GM23338 (cell line): ENCODE measurements at regions not wholly inside any gene's neighbourhood (a gene's known extent, or its start where the extent isn't known, plus 50 kb on each side); places are given as distances from the start of the nearest gene placed in this dataset.

Experiments
- ATAC-seq: fragments of 200-7000 bp; cut with Tn5 transposase; 3 replicates; pipeline ENCODE4 v1.9.1; 2020
- DNase-seq: peaks from one replicate; pipeline ENCODE4 v3.0.0-alpha.2; 2015; ENCODE audit warnings: low spot score
- H2AFZ ChIP-seq: fragments of 200-600 bp; sonication (generic); 2 replicates; pipeline ENCODE4 v1.8.0; 2016; ENCODE audit warnings: antibody characterized with exemption, mild to moderate bottlenecking, moderate library complexity
- H3F3A ChIP-seq: fragments of 200-600 bp; sonication (generic); replicated peaks from 2 replicates; pipeline ENCODE4 v1.8.0; 2017; ENCODE audit warnings: antibody characterized with exemption, mixed run types, low read depth
- H3K27ac ChIP-seq: fragments of 200-600 bp; sonication (generic); 2 replicates; pipeline ENCODE4 v1.6.1; 2016; ENCODE audit warnings: low read depth
- H3K27me3 ChIP-seq: fragments of 200-600 bp; sonication (generic); 2 replicates; pipeline ENCODE4 v1.8.0; 2016; ENCODE audit warnings: mild to moderate bottlenecking, mixed run types, moderate library complexity; ENCODE audit not compliant: insufficient read depth
- H3K36me3 ChIP-seq: fragments of 200-600 bp; sonication (generic); 2 replicates; pipeline ENCODE4 v1.8.0; 2016; ENCODE audit warnings: mild to moderate bottlenecking; ENCODE audit not compliant: insufficient read depth
- H3K4me1 ChIP-seq: fragments of 200-600 bp; sonication (generic); 2 replicates; pipeline ENCODE4 v1.8.0; 2016; ENCODE audit warnings: mild to moderate bottlenecking, moderate library complexity; ENCODE audit not compliant: insufficient read depth
- H3K4me2 ChIP-seq: fragments of 200-600 bp; sonication (generic); 2 replicates; pipeline ENCODE4 v1.7.1; 2017; ENCODE audit warnings: mixed run types
- H3K4me3 ChIP-seq: fragments of 200-600 bp; sonication (generic); 2 replicates; pipeline ENCODE4 v1.6.1; 2016; ENCODE audit warnings: mixed run types
- H3K79me2 ChIP-seq: fragments of 200-600 bp; sonication (generic); replicated peaks from 2 replicates; pipeline ENCODE4 v1.8.0; 2017; ENCODE audit warnings: mild to moderate bottlenecking; ENCODE audit not compliant: insufficient read depth
- H3K9me2 ChIP-seq: fragments of 200-600 bp; sonication (generic); 2 replicates; pipeline ENCODE4 v1.8.0; 2017; ENCODE audit not compliant: insufficient read depth
- H4K20me1 ChIP-seq: fragments of 200-600 bp; sonication (generic); replicated peaks from 2 replicates; pipeline ENCODE4 v1.8.0; 2017; ENCODE audit warnings: mild to moderate bottlenecking; ENCODE audit not compliant: insufficient read depth
- H3K27ac Mint-ChIP-seq: 2 replicates; pipeline ENCODE4 v1.8.0; 2020; ENCODE audit warnings: inconsistent platforms, mild to moderate bottlenecking, moderate library complexity, mixed read lengths
- H3K27me3 Mint-ChIP-seq: 3 replicates; pipeline ENCODE4 v1.8.0; 2022; ENCODE audit warnings: low read depth, mild to moderate bottlenecking, moderate library complexity, mixed read lengths, inconsistent platforms; ENCODE audit not compliant: insufficient read depth, poor library complexity
- H3K36me3 Mint-ChIP-seq: 3 replicates; pipeline ENCODE4 v1.8.0; 2021; ENCODE audit warnings: low read depth, mild to moderate bottlenecking, inconsistent platforms, moderate library complexity, mixed read lengths
- H3K4me1 Mint-ChIP-seq: 3 replicates; pipeline ENCODE4 v1.8.0; 2020; ENCODE audit warnings: mild to moderate bottlenecking, inconsistent platforms, mixed read lengths
- H3K4me3 Mint-ChIP-seq: 3 replicates; pipeline ENCODE4 v1.8.0; 2021; ENCODE audit warnings: moderate library complexity, mild to moderate bottlenecking, inconsistent platforms, mixed read lengths
- H3K9me3 Mint-ChIP-seq: 3 replicates; pipeline ENCODE4 v1.8.0; 2020; ENCODE audit warnings: moderate library complexity, mild to moderate bottlenecking, inconsistent platforms, mixed read lengths
- CREB1 ChIP-seq: fragments of 250-450 bp; sonication (Bioruptor Pico); IDR thresholded peaks from 2 replicates; pipeline ENCODE4 v1.5.0; 2020; ENCODE audit warnings: low read depth, mild to moderate bottlenecking, moderate library complexity
- NANOG ChIP-seq: IDR thresholded peaks from 2 replicates; pipeline ENCODE4 v1.6.1; 2016; ENCODE audit warnings: antibody characterized with exemption, borderline replicate concordance
- POLR2AphosphoS5 ChIP-seq: IDR thresholded peaks from 2 replicates; pipeline ENCODE4 v1.6.1; 2016; ENCODE audit warnings: antibody characterized with exemption, low read depth
- STAT1 ChIP-seq: IDR thresholded peaks from one replicate; pipeline ENCODE4 v1.6.1; 2016; ENCODE audit warnings: antibody characterized with exemption; ENCODE audit not compliant: unreplicated experiment
- ZNF114 ChIP-seq: fragments of 250-450 bp; sonication (Bioruptor Pico); IDR thresholded peaks from 2 replicates; pipeline ENCODE4 v1.5.0; 2020; ENCODE audit warnings: mild to moderate bottlenecking, moderate library complexity
- TF ChIP-seq, protein P1 (sequence below): IDR thresholded peaks from one replicate; pipeline ENCODE4 v1.6.1; 2018; ENCODE audit warnings: antibody characterized with exemption; ENCODE audit not compliant: unreplicated experiment
- TF ChIP-seq, protein P2 (sequence below): IDR thresholded peaks from 2 replicates; pipeline ENCODE4 v1.6.1; 2016; ENCODE audit warnings: antibody characterized with exemption
- TF ChIP-seq, protein P3 (sequence below): fragments of 250-450 bp; sonication (Bioruptor Pico); IDR thresholded peaks from 2 replicates; pipeline ENCODE4 v1.5.0; 2020; ENCODE audit warnings: mild to moderate bottlenecking, moderate library complexity

DNA sequence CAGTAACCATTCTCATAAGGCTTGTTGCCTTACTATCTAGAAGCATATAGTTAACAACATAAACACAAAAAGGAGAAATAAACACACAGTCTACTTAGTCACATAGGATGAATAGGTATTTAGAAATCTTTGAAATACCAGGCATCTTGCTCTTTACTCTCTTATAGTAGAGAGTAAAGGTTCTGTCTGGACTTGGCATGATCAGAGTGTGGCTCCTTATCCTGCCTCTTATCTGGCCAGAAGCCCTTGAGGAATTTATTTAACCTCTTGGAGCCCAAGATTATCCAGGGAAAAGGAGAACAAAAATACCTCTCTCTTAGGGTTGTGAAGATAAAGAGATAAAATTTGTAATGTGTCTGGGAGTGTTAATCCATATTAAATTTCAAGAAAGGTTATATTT is 100.2 kb upstream of the MBNL2 start:
- Mint-ChIP-seq H3K9me3 (0 out of 3 replicates have a peak, but pooled peaks cover 3% of the 10 kb centered on the region), H3K4me3 (no peak overlapping the region), H3K27me3 (peaks cover 2% of the 10 kb centered on the region), H3K4me1 (peaks cover 26% of the 10 kb centered on the region), H3K27ac (no peak overlapping the region), H3K36me3 (no peaks in the 10 kb centered on the region)
- Histone ChIP-seq H3K79me2 (no peaks in the 10 kb centered on the region), H3K27me3 (no peaks in the 10 kb centered on the region), H4K20me1 (no peaks in the 10 kb centered on the region), H3K4me3 (no peak overlapping the region), H3F3A (no peaks in the 10 kb centered on the region), H2AFZ (no peak overlapping the region), H3K4me2 (no peak overlapping the region), H3K9me2 (peaks cover 13% of the 10 kb centered on the region), H3K4me1 (peaks cover 11% of the 10 kb centered on the region), H3K27ac (no peak overlapping the region), H3K36me3 (no peaks in the 10 kb centered on the region)
- ATAC-seq (no peak), DNase-seq (no peak)
- TF ChIP-seq POLR2AphosphoS5: no peak
- TF ChIP-seq, protein P1, sequence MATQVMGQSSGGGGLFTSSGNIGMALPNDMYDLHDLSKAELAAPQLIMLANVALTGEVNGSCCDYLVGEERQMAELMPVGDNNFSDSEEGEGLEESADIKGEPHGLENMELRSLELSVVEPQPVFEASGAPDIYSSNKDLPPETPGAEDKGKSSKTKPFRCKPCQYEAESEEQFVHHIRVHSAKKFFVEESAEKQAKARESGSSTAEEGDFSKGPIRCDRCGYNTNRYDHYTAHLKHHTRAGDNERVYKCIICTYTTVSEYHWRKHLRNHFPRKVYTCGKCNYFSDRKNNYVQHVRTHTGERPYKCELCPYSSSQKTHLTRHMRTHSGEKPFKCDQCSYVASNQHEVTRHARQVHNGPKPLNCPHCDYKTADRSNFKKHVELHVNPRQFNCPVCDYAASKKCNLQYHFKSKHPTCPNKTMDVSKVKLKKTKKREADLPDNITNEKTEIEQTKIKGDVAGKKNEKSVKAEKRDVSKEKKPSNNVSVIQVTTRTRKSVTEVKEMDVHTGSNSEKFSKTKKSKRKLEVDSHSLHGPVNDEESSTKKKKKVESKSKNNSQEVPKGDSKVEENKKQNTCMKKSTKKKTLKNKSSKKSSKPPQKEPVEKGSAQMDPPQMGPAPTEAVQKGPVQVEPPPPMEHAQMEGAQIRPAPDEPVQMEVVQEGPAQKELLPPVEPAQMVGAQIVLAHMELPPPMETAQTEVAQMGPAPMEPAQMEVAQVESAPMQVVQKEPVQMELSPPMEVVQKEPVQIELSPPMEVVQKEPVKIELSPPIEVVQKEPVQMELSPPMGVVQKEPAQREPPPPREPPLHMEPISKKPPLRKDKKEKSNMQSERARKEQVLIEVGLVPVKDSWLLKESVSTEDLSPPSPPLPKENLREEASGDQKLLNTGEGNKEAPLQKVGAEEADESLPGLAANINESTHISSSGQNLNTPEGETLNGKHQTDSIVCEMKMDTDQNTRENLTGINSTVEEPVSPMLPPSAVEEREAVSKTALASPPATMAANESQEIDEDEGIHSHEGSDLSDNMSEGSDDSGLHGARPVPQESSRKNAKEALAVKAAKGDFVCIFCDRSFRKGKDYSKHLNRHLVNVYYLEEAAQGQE: no peak
- TF ChIP-seq ZNF114 (CRISPR knock-in tag): no peak
- TF ChIP-seq, protein P2, sequence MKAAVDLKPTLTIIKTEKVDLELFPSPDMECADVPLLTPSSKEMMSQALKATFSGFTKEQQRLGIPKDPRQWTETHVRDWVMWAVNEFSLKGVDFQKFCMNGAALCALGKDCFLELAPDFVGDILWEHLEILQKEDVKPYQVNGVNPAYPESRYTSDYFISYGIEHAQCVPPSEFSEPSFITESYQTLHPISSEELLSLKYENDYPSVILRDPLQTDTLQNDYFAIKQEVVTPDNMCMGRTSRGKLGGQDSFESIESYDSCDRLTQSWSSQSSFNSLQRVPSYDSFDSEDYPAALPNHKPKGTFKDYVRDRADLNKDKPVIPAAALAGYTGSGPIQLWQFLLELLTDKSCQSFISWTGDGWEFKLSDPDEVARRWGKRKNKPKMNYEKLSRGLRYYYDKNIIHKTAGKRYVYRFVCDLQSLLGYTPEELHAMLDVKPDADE: no peak
- no peak for TF ChIP-seq STAT1
- TF ChIP-seq NANOG: no peak
- no peak for TF ChIP-seq CREB1 (CRISPR knock-in tag)

DNA sequence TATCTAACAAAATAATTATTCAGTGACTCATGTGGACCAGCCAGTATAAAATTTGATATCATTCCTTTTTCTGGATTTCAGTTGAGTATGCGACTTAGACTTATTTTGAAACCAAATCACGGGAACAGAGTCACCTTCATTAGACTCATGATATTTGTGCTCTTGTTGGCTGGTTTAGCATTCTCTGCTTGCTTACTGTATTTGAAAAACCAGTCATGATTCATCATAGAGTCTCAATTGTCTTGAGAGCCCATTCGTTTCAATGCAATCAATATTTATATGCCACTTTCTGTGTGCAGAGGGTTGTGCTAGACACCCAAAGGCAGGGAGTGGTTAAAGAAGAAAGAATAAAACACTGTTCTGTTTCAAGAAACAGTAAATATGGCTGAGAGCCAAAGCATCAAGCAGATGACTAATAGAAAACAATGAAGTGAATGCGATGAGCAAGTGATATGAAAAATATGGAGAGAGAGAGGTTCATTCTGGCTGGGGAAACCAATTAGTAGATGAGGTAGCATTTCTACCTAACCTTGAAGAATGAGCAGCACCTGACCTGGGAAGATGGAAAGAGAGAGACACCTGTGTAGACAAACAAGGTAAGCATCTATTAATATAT is 99.6 kb upstream of the MBNL2 start:
- Mint-ChIP-seq H3K36me3 (no peaks in the 10 kb centered on the region), H3K27ac (no peak overlapping the region), H3K4me1 (peaks cover 27% of the 10 kb centered on the region), H3K27me3 (peaks cover 2% of the 10 kb centered on the region), H3K9me3 (0 out of 3 replicates have a peak, but pooled peaks cover 3% of the 10 kb centered on the region), H3K4me3 (no peak overlapping the region)
- Histone ChIP-seq H3K27ac (no peak overlapping the region), H3K4me2 (no peak overlapping the region), H3K36me3 (no peaks in the 10 kb centered on the region), H3K4me1 (peaks cover 16% of the 10 kb centered on the region), H4K20me1 (no peaks in the 10 kb centered on the region), H3K9me2 (peaks cover 17% of the 10 kb centered on the region), H2AFZ (no peak overlapping the region), H3K4me3 (no peak overlapping the region), H3K79me2 (no peaks in the 10 kb centered on the region), H3K27me3 (no peaks in the 10 kb centered on the region), H3F3A (no peaks in the 10 kb centered on the region)
- TF ChIP-seq, protein P3, sequence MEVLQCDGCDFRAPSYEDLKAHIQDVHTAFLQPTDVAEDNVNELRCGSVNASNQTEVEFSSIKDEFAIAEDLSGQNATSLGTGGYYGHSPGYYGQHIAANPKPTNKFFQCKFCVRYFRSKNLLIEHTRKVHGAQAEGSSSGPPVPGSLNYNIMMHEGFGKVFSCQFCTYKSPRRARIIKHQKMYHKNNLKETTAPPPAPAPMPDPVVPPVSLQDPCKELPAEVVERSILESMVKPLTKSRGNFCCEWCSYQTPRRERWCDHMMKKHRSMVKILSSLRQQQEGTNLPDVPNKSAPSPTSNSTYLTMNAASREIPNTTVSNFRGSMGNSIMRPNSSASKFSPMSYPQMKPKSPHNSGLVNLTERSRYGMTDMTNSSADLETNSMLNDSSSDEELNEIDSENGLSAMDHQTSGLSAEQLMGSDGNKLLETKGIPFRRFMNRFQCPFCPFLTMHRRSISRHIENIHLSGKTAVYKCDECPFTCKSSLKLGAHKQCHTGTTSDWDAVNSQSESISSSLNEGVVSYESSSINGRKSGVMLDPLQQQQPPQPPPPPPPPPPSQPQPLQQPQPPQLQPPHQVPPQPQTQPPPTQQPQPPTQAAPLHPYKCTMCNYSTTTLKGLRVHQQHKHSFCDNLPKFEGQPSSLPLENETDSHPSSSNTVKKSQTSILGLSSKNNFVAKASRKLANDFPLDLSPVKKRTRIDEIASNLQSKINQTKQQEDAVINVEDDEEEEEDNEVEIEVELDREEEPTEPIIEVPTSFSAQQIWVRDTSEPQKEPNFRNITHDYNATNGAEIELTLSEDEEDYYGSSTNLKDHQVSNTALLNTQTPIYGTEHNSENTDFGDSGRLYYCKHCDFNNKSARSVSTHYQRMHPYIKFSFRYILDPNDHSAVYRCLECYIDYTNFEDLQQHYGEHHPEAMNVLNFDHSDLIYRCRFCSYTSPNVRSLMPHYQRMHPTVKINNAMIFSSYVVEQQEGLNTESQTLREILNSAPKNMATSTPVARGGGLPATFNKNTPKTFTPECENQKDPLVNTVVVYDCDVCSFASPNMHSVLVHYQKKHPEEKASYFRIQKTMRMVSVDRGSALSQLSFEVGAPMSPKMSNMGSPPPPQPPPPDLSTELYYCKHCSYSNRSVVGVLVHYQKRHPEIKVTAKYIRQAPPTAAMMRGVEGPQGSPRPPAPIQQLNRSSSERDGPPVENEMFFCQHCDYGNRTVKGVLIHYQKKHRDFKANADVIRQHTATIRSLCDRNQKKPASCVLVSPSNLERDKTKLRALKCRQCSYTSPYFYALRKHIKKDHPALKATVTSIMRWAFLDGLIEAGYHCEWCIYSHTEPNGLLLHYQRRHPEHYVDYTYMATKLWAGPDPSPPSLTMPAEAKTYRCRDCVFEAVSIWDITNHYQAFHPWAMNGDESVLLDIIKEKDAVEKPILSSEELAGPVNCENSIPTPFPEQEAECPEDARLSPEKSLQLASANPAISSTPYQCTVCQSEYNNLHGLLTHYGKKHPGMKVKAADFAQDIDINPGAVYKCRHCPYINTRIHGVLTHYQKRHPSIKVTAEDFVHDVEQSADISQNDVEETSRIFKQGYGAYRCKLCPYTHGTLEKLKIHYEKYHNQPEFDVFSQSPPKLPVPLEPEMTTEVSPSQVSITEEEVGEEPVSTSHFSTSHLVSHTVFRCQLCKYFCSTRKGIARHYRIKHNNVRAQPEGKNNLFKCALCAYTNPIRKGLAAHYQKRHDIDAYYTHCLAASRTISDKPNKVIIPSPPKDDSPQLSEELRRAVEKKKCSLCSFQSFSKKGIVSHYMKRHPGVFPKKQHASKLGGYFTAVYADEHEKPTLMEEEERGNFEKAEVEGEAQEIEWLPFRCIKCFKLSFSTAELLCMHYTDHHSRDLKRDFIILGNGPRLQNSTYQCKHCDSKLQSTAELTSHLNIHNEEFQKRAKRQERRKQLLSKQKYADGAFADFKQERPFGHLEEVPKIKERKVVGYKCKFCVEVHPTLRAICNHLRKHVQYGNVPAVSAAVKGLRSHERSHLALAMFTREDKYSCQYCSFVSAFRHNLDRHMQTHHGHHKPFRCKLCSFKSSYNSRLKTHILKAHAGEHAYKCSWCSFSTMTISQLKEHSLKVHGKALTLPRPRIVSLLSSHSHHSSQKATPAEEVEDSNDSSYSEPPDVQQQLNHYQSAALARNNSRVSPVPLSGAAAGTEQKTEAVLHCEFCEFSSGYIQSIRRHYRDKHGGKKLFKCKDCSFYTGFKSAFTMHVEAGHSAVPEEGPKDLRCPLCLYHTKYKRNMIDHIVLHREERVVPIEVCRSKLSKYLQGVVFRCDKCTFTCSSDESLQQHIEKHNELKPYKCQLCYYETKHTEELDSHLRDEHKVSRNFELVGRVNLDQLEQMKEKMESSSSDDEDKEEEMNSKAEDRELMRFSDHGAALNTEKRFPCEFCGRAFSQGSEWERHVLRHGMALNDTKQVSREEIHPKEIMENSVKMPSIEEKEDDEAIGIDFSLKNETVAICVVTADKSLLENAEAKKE: no peak
- DNase-seq: no peak
- ATAC-seq: no peak
